Panc1 (cell line): ENCODE measurements at regions not wholly inside any gene's neighbourhood (a gene's known extent, or its start where the extent isn't known, plus 50 kb on each side); places are given as distances from the start of the nearest gene placed in this dataset.

Experiments used
- ATAC-seq: fragments of 200-7000 bp; cut with Tn5 transposase; 2 replicates; pipeline ENCODE4 v1.9.1; 2020; ENCODE audit warnings: mild to moderate bottlenecking, moderate library complexity
- BruUV-seq: library from RNA; stranded (reverse); fragments of 400-500 nt; replicated peaks from 2 replicates; lab custom pipeline; 2021; lab: Mats Ljungman, UMichigan
- CTCF ChIA-PET: fragments of 300-600 bp; sonication (Branson Sonifier 250); formaldehyde crosslinking; loops from one replicate; lab custom pipeline; 2022; ENCODE audit warnings: antibody characterized with exemption; lab: Charles Lee
- POLR2A ChIA-PET: fragments of 300-600 bp; sonication (Branson Sonifier 250); formaldehyde crosslinking; loops from one replicate; lab custom pipeline; 2022; ENCODE audit warnings: antibody characterized with exemption; lab: Charles Lee
- DNase-seq: peaks from one replicate; pipeline ENCODE4 v3.0.0-alpha.2; 2010; ENCODE audit warnings: low read depth, low spot score
- H3K27ac ChIP-seq: 2 replicates; pipeline ENCODE4 v1.5.1; 2011; ENCODE audit warnings: mild to moderate bottlenecking, low read length, inconsistent platforms
- H3K27me3 ChIP-seq: fragments of 200-500 bp; sonication (Bioruptor generic); 2 replicates; pipeline ENCODE4 v1.6.0; 2014; ENCODE audit warnings: low read length, inconsistent platforms; ENCODE audit not compliant: control insufficient read depth, insufficient read depth
- H3K36me3 ChIP-seq: fragments of 200-500 bp; sonication (Bioruptor generic); 2 replicates; pipeline ENCODE4 v1.5.1; 2014; ENCODE audit warnings: inconsistent platforms, mild to moderate bottlenecking, low read length, moderate library complexity; ENCODE audit not compliant: control insufficient read depth, insufficient read depth
- H3K4me1 ChIP-seq: 2 replicates; pipeline ENCODE4 v1.5.1; 2011; ENCODE audit warnings: inconsistent platforms, mild to moderate bottlenecking, low read length, moderate library complexity; ENCODE audit not compliant: control insufficient read depth, insufficient read depth
- H3K4me3 ChIP-seq, 2 experiments: 2 replicates each; pipeline ENCODE4 v1.5.1; 2011 to 2012; ENCODE audit warnings: low read depth in 2 of 2, low read length in 2 of 2, mild to moderate bottlenecking in 2 of 2, inconsistent platforms in 1 of 2, moderate library complexity in 1 of 2
- H3K9me3 ChIP-seq: fragments of 200-500 bp; sonication (Bioruptor generic); 2 replicates; pipeline ENCODE4 v1.5.1; 2014; ENCODE audit warnings: low read depth, mild to moderate bottlenecking, inconsistent platforms, low read length, moderate library complexity; ENCODE audit not compliant: control insufficient read depth, insufficient read depth
- POLR2AphosphoS5 ChIP-seq: IDR thresholded peaks from 2 replicates; pipeline ENCODE4 v1.6.1; 2012; ENCODE audit warnings: mild to moderate bottlenecking, low read depth, low read length, moderate library complexity
- SIN3A ChIP-seq: IDR thresholded peaks from 2 replicates; pipeline ENCODE4 v1.6.1; 2012; ENCODE audit warnings: low read depth, mild to moderate bottlenecking, low read length, moderate library complexity, borderline replicate concordance; ENCODE audit not compliant: insufficient read depth
- TCF7L2 ChIP-seq: IDR thresholded peaks from 2 replicates; pipeline ENCODE4 v1.6.1; 2011; ENCODE audit warnings: mild to moderate bottlenecking, low read depth, low read length, inconsistent platforms
- in situ Hi-C: cut with HindIII; loops from 2 replicates; pipeline ENCODE4 v1.10.0; 2016; ENCODE audit warnings: low sequenced_read_pairs, low pct_unique_long_range_greater_than_20kb
- intact Hi-C: fragments of 100-400 bp; cut with micrococcal nuclease; formaldehyde crosslinking; loops from one replicate; pipeline ENCODE4 v1.10.0; 2022; ENCODE audit not compliant: unreplicated experiment
- TF ChIP-seq, protein P1 (sequence below): fragments of 450-650 bp; IDR thresholded peaks from 2 replicates; pipeline ENCODE4 v1.5.1; 2017; ENCODE audit warnings: mild to moderate bottlenecking
- TF ChIP-seq, protein P2 (sequence below), 2 experiments: IDR thresholded peaks; 2 replicates each; pipeline ENCODE4 v1.6.1; 2011 to 2012; ENCODE audit warnings: low read depth in 2 of 2, control low read depth in 1 of 2, low read length in 1 of 2, mild to moderate bottlenecking in 1 of 2, moderate library complexity in 1 of 2; ENCODE audit not compliant: insufficient read depth in 1 of 2

DNA sequence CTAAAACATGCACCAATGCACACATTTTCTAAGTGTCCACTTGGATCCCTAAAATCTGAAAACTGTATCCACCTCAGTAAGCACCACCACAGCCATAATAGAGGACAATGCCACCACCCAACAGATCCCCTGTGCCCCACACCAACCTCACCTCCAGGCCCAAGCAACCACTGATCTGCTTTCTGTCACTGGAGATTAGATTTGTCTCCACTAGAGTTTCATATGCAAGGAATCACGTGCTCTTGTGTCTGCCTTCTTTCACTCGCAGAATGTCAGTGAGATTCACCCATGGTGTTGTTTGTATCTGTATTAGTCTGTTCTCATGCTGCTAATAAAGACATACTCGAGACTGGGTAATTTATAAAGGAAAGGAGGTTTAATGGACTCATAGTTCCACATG is 216.1 kb upstream of the WWC1 start:
- ChIA-PET CTCF (no interaction called here), POLR2A (no interaction called here)
- Histone ChIP-seq H3K4me1 (no peaks in the 10 kb centered on the region), H3K36me3 (no peaks in the 10 kb centered on the region), H3K27ac (no peak overlapping the region), H3K27me3 (no peaks in the 10 kb centered on the region), H3K4me3 (no peak overlapping the region), H3K9me3 (no peaks in the 10 kb centered on the region)
- no TSS peak for BruUV-seq
- intact Hi-C loops, result no loop called here
- TF ChIP-seq POLR2AphosphoS5, result no peak
- TF ChIP-seq, protein P1, sequence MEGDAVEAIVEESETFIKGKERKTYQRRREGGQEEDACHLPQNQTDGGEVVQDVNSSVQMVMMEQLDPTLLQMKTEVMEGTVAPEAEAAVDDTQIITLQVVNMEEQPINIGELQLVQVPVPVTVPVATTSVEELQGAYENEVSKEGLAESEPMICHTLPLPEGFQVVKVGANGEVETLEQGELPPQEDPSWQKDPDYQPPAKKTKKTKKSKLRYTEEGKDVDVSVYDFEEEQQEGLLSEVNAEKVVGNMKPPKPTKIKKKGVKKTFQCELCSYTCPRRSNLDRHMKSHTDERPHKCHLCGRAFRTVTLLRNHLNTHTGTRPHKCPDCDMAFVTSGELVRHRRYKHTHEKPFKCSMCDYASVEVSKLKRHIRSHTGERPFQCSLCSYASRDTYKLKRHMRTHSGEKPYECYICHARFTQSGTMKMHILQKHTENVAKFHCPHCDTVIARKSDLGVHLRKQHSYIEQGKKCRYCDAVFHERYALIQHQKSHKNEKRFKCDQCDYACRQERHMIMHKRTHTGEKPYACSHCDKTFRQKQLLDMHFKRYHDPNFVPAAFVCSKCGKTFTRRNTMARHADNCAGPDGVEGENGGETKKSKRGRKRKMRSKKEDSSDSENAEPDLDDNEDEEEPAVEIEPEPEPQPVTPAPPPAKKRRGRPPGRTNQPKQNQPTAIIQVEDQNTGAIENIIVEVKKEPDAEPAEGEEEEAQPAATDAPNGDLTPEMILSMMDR, result no peak
- TF ChIP-seq TCF7L2, result no peak
- TF ChIP-seq, protein P2, sequence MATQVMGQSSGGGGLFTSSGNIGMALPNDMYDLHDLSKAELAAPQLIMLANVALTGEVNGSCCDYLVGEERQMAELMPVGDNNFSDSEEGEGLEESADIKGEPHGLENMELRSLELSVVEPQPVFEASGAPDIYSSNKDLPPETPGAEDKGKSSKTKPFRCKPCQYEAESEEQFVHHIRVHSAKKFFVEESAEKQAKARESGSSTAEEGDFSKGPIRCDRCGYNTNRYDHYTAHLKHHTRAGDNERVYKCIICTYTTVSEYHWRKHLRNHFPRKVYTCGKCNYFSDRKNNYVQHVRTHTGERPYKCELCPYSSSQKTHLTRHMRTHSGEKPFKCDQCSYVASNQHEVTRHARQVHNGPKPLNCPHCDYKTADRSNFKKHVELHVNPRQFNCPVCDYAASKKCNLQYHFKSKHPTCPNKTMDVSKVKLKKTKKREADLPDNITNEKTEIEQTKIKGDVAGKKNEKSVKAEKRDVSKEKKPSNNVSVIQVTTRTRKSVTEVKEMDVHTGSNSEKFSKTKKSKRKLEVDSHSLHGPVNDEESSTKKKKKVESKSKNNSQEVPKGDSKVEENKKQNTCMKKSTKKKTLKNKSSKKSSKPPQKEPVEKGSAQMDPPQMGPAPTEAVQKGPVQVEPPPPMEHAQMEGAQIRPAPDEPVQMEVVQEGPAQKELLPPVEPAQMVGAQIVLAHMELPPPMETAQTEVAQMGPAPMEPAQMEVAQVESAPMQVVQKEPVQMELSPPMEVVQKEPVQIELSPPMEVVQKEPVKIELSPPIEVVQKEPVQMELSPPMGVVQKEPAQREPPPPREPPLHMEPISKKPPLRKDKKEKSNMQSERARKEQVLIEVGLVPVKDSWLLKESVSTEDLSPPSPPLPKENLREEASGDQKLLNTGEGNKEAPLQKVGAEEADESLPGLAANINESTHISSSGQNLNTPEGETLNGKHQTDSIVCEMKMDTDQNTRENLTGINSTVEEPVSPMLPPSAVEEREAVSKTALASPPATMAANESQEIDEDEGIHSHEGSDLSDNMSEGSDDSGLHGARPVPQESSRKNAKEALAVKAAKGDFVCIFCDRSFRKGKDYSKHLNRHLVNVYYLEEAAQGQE (IDR thresholded peaks at IDR 0.05; ENCODE audit: insufficient read depth in 1 of 2, low read depth in 2 of 2, low read length in 1 of 2), result no peak
- TF ChIP-seq SIN3A, result no peak
- in situ Hi-C loops, result no loop called here
- no peak for DNase-seq
- no peak for ATAC-seq

DNA sequence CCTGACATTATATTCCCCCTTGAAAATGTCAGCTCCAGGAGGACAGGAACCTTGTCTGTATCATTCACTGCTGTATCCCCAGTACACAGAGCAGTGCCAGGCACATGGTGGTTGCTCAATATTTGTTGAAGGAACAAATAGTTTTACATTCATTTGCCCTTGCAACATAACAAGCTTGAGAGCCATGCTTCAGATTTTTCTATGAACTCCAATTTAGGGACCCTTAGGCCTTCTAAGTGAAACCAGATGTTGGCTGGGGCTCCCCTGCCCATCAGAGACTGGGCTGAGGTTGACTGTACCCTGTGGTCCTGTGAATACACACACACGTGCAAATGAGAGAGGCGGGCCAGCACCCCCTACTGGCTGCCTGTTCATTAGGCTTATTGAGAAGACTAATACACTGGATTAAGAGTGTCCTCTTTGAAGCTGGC is 214.9 kb upstream of the WWC1 start:
- ATAC-seq (peak; percentile 74), DNase-seq (no peak)
- no TSS peak for BruUV-seq
- Histone ChIP-seq H3K27me3 (no peaks in the 10 kb centered on the region), H3K4me1 (no peaks in the 10 kb centered on the region), H3K36me3 (no peaks in the 10 kb centered on the region), H3K4me3 (no peak overlapping the region), H3K9me3 (no peaks in the 10 kb centered on the region), H3K27ac (no peak overlapping the region)
- ChIA-PET POLR2A (no interaction called here), CTCF (no interaction called here)
- TF ChIP-seq TCF7L2, result no peak
- TF ChIP-seq, protein P1, result peak; percentile 71
- in situ Hi-C loops, result no loop called here
- intact Hi-C loops, result no loop called here
